HG02981 (cell line): ENCODE measurements at regions not wholly inside any gene's neighbourhood (a gene's known extent, or its start where the extent isn't known, plus 50 kb on each side); places are given as distances from the start of the nearest gene placed in this dataset.

Source experiments
- ATAC-seq: cut with Tn5 transposase; IDR thresholded peaks from one replicate; pipeline ENCODE4 v1.9.1; 2021; ENCODE audit warnings: mild to moderate bottlenecking, moderate library complexity; ENCODE audit not compliant: unreplicated experiment

DNA sequence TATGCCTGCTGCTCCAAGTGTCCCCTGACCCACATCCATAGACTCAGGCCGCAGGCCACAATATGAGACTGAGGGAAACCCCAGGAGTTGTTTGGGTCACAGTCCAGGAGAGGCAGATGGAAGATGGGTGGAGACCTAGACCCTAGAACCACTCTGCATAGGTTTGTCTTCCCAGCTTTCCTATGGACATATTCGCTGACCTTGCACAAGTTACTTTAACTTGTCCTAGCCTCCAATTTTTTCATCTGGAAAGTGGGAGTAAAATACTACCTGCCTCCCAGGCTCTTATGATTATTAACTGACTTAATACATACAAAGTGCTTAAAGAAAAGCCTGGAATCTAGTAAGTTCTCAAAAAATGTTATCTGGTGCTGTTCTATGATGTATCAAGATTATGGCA lies 157.1 kb upstream of the IFNG-AS1 start:
- ATAC-seq = no peak

DNA sequence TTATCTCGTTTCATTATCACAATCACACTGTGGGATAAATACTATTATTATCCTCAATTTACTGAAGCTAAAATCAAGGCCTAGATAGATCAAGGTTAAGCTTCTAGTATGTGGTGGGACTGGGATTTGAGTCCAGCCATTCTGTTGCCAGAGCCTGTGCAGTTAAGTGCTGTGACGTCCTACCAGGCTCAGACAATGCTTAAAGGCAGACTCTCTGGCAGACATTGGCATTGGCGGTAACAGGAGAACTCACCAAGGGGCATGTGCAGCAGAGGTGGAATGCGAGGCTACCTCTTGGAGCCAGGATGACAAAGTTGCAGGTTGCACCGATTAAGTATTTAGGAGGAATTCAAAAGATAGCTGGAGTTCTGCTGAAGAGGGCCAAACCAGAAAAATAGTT lies 155.6 kb upstream of the IFNG-AS1 start:
- ATAC-seq = no peak

DNA sequence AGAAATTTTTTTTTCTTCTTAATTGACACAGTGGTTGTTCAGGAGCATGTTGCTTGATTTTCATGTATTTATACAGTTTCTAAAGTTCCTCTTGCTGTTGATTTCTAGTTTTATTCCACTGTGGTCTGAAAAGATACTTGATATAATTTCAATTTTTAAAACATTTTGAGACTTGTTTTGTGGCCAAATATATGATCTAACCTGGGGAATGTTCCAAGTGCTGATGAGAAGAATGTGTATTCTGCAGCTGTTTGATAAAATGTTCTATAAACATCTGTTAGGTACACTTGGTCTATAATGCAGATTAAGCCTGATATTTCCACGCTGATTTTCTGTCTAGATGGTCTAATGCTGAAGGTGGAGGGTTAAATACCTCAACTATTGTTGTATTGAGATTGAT lies 151.4 kb upstream of the IFNG-AS1 start:
- ATAC-seq = no peak

DNA sequence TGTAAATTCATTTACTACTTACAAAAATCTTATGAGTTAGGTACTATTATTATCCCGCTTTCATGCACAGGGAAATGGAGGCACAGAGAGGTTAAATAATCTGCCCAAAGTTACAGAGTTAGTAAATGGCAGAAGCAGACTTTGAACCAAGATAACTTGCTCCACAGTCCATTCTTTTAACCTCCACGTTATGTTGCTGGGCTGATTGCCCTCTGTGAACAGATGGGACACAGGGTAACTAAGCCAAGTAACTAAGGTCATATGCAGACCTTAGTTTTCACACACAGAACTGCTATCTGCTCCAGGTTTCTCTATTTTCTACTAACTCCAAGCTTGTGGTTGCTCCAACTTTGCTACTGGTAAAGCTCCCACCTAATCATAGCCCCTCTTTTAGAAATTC lies 147.1 kb upstream of the IFNG-AS1 start:
- no peak for ATAC-seq

DNA sequence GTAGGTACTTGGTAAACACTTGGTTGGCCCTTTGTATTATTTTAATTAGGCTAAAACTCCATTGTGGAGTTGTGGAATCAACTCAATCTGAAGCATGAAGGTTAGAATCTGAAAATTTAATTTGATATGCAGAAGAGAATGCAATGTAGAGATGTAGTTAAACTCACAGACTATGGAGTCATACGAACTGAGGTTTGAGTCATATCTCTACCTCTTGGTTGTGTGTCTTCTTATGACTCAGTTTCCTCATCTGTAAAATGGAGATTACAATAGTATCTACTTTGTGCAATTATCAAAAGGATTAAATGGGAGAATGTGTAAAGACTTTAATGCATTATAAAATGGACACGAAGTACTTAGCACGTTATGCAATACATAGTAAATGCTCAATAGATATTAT lies 146.0 kb upstream of the IFNG-AS1 start:
- ATAC-seq = no peak

DNA sequence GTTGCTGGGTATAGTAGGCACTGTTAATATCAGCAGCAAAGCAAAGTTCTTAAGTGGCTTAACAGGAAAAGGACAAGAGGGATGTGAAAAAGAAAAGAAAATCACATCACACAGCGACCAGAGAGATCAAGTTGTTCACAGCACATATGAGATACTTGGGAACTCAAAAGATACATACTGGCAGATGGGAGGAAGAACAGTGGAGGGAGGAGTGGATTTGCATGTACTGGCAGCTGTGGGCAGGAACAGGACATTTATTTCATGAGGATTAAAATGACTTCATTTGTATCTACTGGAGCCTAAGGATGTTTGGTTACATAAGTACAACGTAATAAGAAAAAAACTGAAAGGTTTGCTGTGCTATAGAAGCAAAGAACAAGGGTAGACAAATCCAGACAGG lies 136.5 kb upstream of the IFNG-AS1 start:
- no peak for ATAC-seq

DNA sequence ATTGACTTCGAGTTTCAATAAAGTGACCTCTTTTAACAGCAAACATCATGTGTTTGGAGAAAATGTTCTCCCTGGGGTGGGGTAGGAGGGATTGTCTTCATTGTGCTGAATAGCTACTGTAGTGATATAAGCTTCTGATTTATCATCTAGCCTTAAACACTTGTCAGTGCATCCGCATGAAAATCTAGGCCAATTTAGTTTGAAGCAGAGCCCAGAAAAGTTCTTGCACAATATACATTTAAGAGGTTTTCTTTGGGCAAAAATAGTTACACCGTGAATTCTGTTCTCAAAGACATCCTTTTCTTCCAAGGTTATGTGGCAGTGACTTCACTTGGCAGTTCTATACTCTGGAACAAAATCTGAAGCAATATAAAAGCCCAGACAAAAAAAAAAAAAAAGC lies 136.0 kb upstream of the IFNG-AS1 start:
- ATAC-seq = no peak

DNA sequence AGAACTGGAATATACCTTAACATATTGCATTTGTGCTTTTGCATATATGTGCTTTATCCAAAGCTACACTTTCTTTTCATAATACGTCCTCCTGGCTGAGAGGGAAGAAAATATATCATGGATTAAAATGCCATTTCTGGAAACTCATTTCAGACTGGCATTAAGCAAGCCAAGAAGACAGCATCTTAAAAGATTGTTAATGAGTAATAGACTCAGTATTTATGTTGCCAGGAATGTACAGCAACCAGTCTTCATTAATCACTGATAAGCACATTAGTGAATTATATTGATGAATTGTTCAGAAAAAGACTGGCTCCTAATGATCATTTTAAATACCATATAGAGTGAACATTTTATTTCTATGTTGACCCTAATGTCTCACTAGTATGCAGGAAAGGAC lies 134.9 kb upstream of the IFNG-AS1 start:
- no peak for ATAC-seq

DNA sequence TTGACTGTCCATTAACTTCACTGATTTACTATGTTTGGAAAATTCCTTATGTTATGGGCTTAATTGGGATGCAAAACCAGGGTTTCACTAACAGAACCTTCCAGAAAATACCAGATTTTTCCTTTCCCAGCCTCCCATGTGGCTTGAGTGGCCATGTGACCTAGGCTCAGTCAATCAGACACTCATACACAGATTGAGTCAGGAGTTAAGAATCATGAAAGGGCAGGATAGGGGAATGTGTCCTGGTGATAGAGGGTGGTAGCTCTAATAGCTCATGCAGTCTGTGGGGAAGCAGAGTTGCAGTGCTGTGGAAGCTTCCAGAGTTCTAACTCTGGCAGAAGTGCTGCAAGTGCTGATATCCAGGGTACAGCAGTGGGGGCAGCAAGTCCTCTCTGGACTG lies 134.1 kb upstream of the IFNG-AS1 start:
- ATAC-seq = no peak

DNA sequence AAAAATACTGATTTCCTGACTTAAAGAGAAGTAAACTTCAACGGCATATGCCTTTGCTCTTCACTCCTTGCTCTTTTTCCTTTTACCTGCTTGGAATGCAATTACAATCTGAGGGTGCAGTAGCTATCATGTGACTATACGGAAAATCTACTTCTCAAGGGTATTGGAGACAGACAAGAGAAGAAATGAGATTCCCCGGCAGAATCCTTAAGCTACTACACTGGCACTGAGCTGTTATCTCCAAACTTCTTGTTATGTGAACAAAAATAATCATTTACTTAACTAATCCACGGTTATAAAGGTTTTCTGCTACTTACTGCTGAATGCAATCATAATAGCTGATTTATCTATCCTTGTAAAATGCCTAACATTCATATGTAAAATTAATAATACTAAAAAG lies 118.0 kb upstream of the IFNG-AS1 start:
- ATAC-seq = no peak

DNA sequence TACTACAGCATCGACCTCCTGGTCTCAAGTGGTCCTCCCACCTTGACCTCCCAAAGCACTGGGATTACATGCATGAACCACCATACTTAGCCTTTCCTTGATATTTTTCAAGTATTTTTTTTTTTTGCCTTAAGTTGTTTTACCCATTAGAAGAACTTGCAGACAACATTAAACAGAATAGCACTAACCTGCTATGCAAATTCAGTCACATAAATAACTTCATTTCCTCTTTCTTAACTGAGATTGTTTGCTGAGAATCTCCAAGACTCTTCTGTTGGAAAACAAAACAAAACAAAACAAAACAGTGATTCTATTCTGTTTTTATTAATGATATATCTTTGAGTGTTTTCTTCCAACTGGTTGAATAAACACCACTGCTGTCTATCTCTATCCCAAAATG lies 115.9 kb upstream of the IFNG-AS1 start:
- ATAC-seq = no peak

DNA sequence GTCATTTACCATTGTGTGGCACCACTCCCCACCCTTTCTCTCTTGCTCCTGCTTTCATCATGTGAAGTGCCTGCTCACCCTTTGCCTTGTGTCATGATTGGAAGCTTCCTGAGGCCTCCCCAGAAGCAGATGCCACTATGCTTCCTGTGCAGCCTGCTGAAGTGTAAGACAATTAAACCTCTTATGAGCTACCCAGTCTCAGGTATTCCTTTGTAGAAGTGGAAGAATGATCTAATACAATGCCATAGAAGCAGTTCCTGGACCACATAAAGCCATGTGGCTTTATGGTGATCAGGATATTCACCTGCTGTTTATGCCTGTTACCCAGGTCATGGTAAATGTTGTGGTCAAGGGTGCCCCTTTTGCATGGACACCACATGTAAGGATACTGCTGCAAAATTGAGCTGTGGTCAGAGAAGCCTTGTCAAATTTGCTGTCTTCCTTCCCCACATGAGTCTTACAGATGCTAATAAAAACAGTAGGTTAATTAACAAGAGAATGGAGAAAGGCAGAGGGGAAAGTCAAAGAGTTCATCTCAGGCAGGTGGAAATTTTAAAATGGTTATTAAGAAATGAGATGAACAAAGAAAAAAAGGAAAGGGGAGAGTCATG lies 112.8 kb upstream of the IFNG-AS1 start:
- no peak for ATAC-seq

DNA sequence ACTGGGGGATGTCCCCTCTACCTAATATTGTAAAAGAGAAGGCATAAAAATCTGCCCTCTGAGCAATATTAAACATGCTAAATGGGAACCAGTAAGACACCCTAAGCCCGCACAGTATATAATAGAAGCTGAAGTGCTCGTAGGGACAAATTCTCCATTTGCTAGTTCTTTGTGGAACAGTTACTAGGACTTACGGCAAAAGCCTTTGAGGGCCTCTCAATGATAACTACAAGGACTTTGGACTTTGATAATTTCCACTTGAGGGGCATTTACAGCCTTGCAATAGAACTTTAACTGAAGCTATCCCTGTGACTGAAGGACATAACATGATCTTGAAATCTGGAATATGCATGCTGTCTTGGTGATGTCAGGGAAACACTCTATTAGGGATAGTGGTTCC lies 111.5 kb upstream of the IFNG-AS1 start:
- no peak for ATAC-seq

DNA sequence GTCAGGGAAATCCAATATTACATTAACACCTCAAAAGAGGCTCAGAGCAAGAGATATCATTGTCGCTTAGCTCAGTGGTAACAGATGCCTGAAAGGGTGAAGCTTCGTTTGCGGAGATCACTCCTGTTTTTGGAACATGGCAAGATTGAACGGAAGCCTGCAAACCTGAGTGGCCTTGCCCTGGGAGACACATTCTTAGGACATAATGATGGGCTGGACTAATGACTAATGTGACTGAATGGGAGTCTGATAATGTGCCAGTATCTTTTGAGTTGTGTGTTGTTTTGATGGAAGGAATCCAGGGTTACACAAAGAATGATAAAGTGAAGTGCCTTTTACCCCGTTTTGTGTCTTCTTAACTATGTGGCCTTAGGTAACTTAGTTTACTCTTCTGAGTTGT lies 109.3 kb upstream of the IFNG-AS1 start:
- ATAC-seq = no peak

DNA sequence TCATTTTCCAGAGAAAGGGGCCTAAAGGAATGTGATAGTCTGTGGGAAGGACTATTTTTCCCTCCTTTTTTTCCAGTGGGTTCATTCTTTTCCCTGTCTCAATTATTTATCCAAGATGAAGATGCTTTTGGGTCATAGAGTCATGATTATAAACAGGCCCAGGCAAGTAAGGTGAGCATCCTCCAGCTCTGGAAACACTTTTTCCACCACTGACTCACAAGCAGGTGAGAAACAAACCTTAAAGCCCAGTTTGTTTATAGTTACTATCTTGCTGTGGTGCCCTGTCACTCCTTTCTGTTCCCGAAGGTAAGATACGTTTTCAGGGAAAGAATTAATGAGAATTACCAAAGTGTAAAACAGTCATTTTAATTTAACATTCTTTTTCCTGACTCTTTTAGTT lies 107.7 kb upstream of the IFNG-AS1 start:
- no peak for ATAC-seq

DNA sequence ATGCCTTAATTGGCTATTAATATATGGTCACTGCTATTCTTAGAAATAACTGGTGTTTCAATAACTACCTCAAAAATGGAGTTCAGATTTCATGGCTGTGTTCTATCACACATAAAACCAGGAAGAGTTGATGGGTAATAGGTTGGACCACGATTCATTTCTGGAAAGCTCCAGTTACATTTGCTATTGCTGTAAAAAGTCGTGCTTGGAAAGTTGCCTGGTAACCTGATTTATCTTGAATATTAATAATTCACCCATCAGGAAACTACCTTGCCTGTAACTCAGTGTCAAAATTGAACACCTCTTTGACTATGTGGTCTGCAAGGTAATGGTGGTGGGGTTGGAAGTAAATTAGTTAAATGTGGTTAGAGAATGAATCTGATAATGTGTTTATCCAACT lies 104.7 kb upstream of the IFNG-AS1 start:
- ATAC-seq = no peak

DNA sequence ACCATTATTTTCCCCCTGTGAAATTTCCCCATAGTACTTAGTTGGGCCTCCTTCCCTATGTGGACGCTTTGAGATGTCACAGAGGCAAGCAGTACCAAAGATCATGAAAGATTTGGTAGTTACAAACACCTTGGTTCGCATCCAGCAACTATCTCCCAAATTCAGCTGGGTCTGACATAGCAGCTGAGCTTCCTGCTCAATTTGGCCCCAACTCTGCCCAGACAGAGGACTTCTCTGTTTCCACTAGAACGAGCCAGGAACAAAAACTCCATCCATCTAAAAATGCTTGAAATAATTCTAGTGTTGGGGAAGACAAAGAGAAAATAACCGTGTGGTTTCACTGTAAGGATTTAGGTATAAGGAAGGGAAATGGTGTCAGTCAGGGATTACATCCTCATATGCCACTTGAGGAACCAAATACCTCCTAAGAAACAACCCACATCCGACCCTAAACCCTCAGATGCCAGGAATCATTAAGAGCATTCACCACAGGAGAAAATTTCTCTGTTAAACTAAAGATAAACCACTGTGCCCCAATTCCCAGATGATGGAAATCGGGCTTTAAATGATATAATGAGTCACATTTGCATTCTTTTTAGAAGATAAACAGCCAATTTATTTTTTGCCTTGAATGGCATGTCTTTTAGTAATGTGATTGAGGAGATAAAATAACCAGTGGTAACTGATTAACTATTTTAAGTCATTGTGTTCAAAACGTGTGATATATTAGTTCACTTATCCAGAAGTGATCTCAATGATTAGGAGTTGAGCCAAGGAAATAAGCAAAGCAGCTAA lies 103.7 kb upstream of the IFNG-AS1 start:
- ATAC-seq = no peak

DNA sequence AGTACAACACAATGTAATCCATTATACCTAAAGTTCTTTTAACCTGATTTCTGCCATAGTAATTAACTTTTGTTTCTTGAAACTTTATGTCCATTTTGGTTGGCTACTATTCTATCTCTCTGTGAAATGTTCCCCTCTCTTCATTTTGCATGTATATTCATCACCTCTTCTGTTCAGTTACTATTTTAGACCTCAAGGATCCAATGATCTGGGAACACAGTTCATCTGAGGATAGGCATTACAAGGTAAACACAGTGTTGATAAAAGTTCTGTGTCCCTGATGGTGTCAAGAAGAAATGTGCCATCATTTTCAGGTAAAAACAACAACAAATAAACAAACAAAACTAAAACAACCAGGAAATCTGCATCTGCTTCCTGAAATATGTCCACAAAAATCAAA lies 102.2 kb upstream of the IFNG-AS1 start:
- no peak for ATAC-seq

DNA sequence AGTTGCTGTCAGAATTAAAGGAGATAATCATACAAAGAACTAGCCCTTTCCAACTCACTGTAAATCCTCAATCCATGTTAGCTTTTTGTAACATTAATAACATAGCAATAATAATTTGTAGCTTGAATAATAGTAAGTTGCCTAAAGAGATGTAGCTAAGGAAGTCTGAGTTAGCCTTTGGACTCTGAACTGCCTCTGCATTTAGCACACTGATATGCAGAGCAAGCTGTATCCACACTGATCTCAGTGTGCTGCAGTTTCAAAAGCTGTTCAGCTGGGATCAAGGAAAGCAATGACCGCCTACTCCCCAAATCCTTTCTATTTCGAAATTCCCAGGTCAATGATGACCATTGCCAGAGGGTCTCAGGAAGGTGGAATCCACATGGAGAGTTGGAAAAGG lies 99.3 kb upstream of the IFNG-AS1 start:
- ATAC-seq = no peak

DNA sequence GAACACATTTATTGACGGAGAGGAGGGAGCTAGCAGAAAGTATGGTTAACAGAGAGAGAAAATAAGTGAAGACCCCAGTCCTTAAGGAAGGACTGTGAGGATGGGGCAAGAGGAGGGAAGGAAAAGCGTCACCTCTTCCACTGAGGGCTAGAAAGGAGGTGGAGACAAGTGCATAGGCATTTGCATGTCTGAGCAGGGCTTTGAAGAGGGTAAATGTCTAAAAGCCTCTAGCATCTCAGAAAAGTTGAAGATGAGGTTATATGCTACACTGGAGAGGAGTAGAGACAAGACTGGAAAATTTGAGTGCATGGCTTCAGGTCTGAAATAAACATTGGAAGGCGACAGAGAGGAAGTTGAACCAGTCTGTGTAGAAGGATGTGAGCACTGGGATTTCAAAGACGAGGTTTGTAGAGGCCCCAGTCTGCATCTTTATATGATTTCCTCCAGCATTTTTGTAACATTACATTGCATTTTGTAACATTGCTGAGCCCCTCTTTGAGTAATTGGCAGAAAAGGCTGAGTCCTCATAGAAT lies 98.5 kb upstream of the IFNG-AS1 start:
- no peak for ATAC-seq

DNA sequence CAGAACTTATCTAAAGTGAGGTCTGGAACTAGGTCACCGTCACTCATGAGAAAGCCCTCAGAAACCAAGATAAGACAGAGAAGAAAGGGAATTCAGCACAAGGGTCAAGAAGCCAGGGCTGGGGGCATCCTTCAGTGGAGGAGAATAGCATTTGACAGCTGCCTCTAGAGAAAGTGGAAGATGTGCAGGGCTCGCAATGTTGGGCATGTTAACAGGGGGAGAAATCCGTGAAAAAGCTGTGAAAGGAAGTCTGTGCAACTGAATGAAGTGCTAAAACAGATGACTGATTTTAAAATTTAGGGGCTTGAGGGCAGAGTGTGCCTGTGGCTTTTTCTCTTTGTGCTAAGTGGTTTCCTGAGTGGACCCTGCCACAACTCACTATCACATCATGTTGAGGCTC lies 97.7 kb upstream of the IFNG-AS1 start:
- no peak for ATAC-seq

DNA sequence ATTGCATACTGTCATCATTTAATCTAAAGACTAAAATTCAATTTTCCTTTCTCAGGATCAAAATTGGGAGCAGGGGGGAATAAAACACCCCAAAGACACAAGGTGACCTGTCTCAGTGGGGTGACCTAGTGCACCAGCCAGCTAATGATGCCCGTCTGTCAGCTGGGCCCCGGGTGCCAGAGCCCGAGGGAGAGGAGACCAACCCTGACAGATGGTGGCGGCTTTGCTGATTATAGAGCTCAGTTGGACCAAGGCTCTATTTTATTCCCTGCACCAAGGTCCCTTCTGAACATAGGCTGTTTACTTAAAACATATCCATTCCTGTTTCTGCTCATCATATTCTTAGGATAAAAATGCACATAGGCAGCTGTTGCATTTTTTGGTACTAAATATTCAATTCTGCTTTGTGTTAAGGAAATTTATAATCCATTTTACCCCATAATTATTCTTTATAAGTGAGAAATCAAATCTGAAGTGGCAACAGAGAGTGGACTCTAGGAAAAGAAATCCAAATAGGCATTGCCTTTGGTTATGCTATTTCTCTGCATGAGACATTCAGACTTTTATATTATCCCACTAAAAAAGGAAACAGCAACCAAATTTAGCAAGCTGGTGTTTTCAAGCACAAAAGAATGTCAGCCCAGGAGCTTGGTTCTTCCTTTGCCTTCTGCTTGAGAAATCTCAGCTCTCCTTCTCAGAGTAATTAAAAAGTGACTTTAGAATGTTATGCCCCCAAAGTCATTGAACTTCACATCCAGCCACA lies 96.8 kb upstream of the IFNG-AS1 start:
- no peak for ATAC-seq
